GM23248 (cell line): ENCODE measurements at regions not wholly inside any gene's neighbourhood (a gene's known extent, or its start where the extent isn't known, plus 50 kb on each side); places are given as distances from the start of the nearest gene placed in this dataset.
A peak's percentile ranks its signal among the peaks of the same experiment; 100 is the strongest.
"Not testable (repeated sequence)": the region's sequence is repeated elsewhere in the genome, so short reads cannot be mapped to it uniquely, and the experiment has no call there.

Experiments
- DNase-seq: peaks from one replicate; pipeline ENCODE4 v3.0.0-alpha.2; 2015
- H2AFZ ChIP-seq: fragments of 200-600 bp; sonication (generic); 2 replicates; pipeline ENCODE4 v1.6.1; 2016; ENCODE audit warnings: antibody characterized with exemption
- H3F3A ChIP-seq: fragments of 200-600 bp; sonication (generic); 2 replicates; pipeline ENCODE4 v1.6.1; 2016; ENCODE audit warnings: mild to moderate bottlenecking, antibody characterized with exemption, mixed run types; ENCODE audit not compliant: insufficient read depth
- H3K27ac ChIP-seq: fragments of 200-600 bp; sonication (generic); 2 replicates; pipeline ENCODE4 v1.5.1; 2016; ENCODE audit warnings: mild to moderate bottlenecking
- H3K27me3 ChIP-seq: fragments of 200-600 bp; sonication (generic); replicated peaks from 2 replicates; pipeline ENCODE4 v1.6.1; 2016; ENCODE audit warnings: mild to moderate bottlenecking; ENCODE audit not compliant: insufficient read depth
- H3K36me3 ChIP-seq: fragments of 200-600 bp; sonication (generic); 2 replicates; pipeline ENCODE4 v1.6.1; 2016; ENCODE audit warnings: low read depth, mild to moderate bottlenecking
- H3K4me1 ChIP-seq: fragments of 200-600 bp; sonication (generic); 2 replicates; pipeline ENCODE4 v1.6.1; 2016; ENCODE audit warnings: mild to moderate bottlenecking; ENCODE audit not compliant: insufficient read depth
- H3K4me2 ChIP-seq: fragments of 200-600 bp; sonication (generic); one replicate; pipeline ENCODE4 v1.6.1; 2016; ENCODE audit warnings: mild to moderate bottlenecking; ENCODE audit not compliant: unreplicated experiment
- H3K4me3 ChIP-seq: fragments of 200-600 bp; sonication (generic); 2 replicates; pipeline ENCODE4 v1.5.1; 2016; ENCODE audit warnings: mild to moderate bottlenecking
- H3K79me2 ChIP-seq: fragments of 200-600 bp; sonication (generic); 2 replicates; pipeline ENCODE4 v1.6.1; 2016; ENCODE audit warnings: mild to moderate bottlenecking; ENCODE audit not compliant: insufficient read depth
- H3K9ac ChIP-seq: fragments of 200-600 bp; sonication (generic); 2 replicates; pipeline ENCODE4 v1.6.1; 2016; ENCODE audit warnings: mild to moderate bottlenecking
- H3K9me2 ChIP-seq: fragments of 200-600 bp; sonication (generic); 2 replicates; pipeline ENCODE4 v1.6.1; 2016; ENCODE audit warnings: mixed run types, mild to moderate bottlenecking, moderate library complexity; ENCODE audit not compliant: insufficient read depth
- H3K9me3 ChIP-seq: fragments of 200-600 bp; sonication (generic); one replicate; pipeline ENCODE4 v1.6.1; 2017; ENCODE audit warnings: low read depth
- H4K20me1 ChIP-seq: fragments of 200-600 bp; sonication (generic); 2 replicates; pipeline ENCODE4 v1.6.0; 2016; ENCODE audit not compliant: insufficient read depth
- EZH2 ChIP-seq: fragments of 200-600 bp; sonication (generic); IDR thresholded peaks from 2 replicates; pipeline ENCODE4 v1.6.1; 2018; ENCODE audit warnings: antibody characterized with exemption, mild to moderate bottlenecking; ENCODE audit not compliant: insufficient read depth, poor library complexity, severe bottlenecking
- EZH2phosphoT487 ChIP-seq: fragments of 200-600 bp; sonication (generic); IDR thresholded peaks from 2 replicates; pipeline ENCODE4 v1.6.1; 2018; ENCODE audit warnings: antibody characterized with exemption, moderate library complexity, mild to moderate bottlenecking, low read depth; ENCODE audit not compliant: insufficient read depth
- WGBS, 2 experiments: methylation state at CpG; one replicate each; pipeline ENCODE4 v1.1.6; 2015 to 2017; ENCODE audit warnings: low lambda C conversion rate in 2 of 2, low coverage in 1 of 2; ENCODE audit errors: missing lambda C conversion rate in 2 of 2; 5-methylcytosine and 5-hydroxymethylcytosine counted together
- in situ Hi-C: fragments of 300-500 bp; cut with MboI; formaldehyde crosslinking; loops from 2 replicates; pipeline ENCODE4 v1.15.0; 2020

DNA sequence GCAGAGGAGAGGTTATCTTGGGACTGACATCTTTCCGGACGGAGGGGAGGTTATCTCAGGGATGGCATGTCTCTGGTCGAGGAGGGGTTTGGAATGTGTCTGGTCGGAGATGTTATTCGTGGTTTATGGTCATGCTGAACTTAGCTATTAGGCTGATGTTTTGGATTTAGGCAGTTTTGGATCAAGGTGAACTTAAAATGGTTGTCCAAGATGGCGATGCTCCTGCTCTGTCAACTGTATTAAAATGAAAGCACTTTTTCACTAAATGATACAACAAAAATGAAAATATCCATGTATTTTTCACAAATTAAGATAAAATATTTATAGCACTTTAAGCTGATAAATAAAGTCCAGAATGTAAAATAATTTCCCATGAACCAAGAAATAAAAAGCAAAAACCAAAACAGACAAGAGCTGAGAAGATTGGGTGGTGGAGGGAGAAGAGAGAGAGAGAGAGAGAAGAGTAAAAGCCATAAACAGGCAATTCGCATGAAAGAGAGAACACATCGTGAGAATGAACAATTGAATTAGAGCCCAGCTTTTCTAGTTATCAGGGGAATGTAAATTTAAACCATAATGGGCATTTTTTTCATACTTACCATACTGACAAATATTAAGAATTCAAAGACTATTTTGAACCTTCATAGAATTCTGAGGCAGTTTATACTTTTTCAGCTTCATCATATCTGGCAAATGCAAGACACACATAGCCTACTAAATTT, 2236.0 kb upstream of the AGA start:
- H3K27ac ChIP-seq = no peak overlapping the region
- in situ Hi-C loops = no loop called here
- no peaks in the 10 kb centered on the region for H3K27me3 ChIP-seq
- DNase-seq = no peak
- no peak overlapping the region for H2AFZ ChIP-seq
- H3K4me1 ChIP-seq = no peaks in the 10 kb centered on the region
- no peaks in the 10 kb centered on the region for H3K9me2 ChIP-seq
- no peaks in the 10 kb centered on the region for H4K20me1 ChIP-seq
- no peak overlapping the region for H3K4me2 ChIP-seq
- 23 to 31% methylated on average over 8 of the region's 8 CpGs for WGBS, 2 experiments
- no peaks in the 10 kb centered on the region for H3K79me2 ChIP-seq
- no peaks in the 10 kb centered on the region for H3F3A ChIP-seq
- TF ChIP-seq EZH2 (no peak), EZH2phosphoT487 (no peak)
- no peak overlapping the region for H3K9ac ChIP-seq
- H3K9me3 ChIP-seq = peaks cover 4% of the 10 kb centered on the region
- no peaks in the 10 kb centered on the region for H3K36me3 ChIP-seq
- no peak overlapping the region for H3K4me3 ChIP-seq

DNA sequence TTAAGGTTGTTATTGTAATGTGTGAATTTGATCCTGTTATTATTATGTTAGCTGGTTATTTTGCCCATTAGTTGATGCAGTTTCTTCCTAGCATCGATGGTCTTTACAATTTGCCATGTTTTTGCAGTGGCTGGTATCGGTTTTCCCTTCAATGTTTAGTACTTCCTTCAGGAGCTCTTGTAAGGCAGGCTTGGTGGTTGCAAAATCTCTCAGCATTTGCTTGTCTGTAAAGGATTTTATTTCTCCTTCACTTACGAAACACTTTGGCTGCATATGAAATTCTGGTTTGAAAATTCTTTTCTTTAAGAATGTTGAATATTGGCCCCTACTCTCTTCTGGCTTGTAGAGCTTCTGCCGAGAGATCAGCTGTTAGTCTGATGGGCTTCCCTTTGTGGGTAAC, 2241.4 kb upstream of the AGA start:
- in situ Hi-C loops = not testable (repeated sequence)
- WGBS, 2 experiments = 3 to 4% methylated on average over 4 of the region's 4 CpGs

DNA sequence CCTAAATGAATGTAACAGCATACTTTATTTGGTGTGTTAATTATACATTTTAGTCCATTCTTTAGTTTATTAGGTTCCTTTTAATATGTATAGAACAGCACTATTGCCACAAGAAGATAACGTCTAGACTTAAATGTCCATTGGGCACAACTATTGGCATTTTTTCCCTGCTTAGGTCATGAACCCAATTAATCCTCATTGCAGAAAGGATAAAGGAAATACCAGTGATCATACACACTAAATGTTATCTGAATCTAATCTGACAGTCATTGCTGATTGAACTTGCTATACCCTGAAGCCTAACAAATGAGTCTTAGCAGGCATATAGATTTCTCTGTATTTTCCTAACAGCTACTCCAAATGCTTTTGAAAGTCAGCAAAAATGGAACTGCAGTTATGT, 2250.0 kb upstream of the AGA start:
- no peak overlapping the region for H3K4me2 ChIP-seq
- WGBS, 2 experiments = 9 to 25% methylated on average over 1 of the region's 1 CpG
- no peak overlapping the region for H3K9ac ChIP-seq
- H3K79me2 ChIP-seq = no peaks in the 10 kb centered on the region
- no peaks in the 10 kb centered on the region for H4K20me1 ChIP-seq
- no peak for DNase-seq
- H3K4me1 ChIP-seq = no peaks in the 10 kb centered on the region
- H3F3A ChIP-seq = no peaks in the 10 kb centered on the region
- peaks cover 5% of the 10 kb centered on the region for H3K9me3 ChIP-seq
- no peaks in the 10 kb centered on the region for H3K9me2 ChIP-seq
- H3K27me3 ChIP-seq = no peaks in the 10 kb centered on the region
- no peak for TF ChIP-seq EZH2
- TF ChIP-seq EZH2phosphoT487 = no peak
- H3K4me3 ChIP-seq = no peak overlapping the region
- no peak overlapping the region for H3K27ac ChIP-seq
- in situ Hi-C loops = no loop called here
- H2AFZ ChIP-seq = no peak overlapping the region
- no peaks in the 10 kb centered on the region for H3K36me3 ChIP-seq

More for the DNA sequence above, 2241.4 kb upstream of the AGA start:
- not testable (repeated sequence) for H3K27me3 ChIP-seq, H3F3A ChIP-seq, H3K9me2 ChIP-seq, H4K20me1 ChIP-seq, H3K4me2 ChIP-seq, H3K27ac ChIP-seq, H3K9ac ChIP-seq, H3K36me3 ChIP-seq, H2AFZ ChIP-seq, H3K9me3 ChIP-seq, H3K4me1 ChIP-seq, DNase-seq, H3K4me3 ChIP-seq, H3K79me2 ChIP-seq

- H3K27me3 ChIP-seq = no peaks in the 10 kb centered on the region
- no peak overlapping the region for H3K9ac ChIP-seq
- no peaks in the 10 kb centered on the region for H4K20me1 ChIP-seq
- no peaks in the 10 kb centered on the region for H3K4me1 ChIP-seq
- H3K9me2 ChIP-seq = no peaks in the 10 kb centered on the region
- no peaks in the 10 kb centered on the region for H3K36me3 ChIP-seq
- peaks cover 5% of the 10 kb centered on the region for H3K9me3 ChIP-seq
- H3K4me3 ChIP-seq = no peak overlapping the region
- H2AFZ ChIP-seq = no peak overlapping the region
- peak; percentile 18 for DNase-seq
- H3K4me2 ChIP-seq = no peak overlapping the region
- TF ChIP-seq EZH2phosphoT487 = no peak
- no peak for TF ChIP-seq EZH2
- H3K79me2 ChIP-seq = no peaks in the 10 kb centered on the region
- 25 to 42% methylated on average over 5 of the region's 5 CpGs for WGBS, 2 experiments
- no peak overlapping the region for H3K27ac ChIP-seq
- in situ Hi-C loops = no loop called here
- no peaks in the 10 kb centered on the region for H3F3A ChIP-seq
Observed at GRCh38 chr4:179695175-179695574, 2252.9 kb upstream of the AGA start.

- in situ Hi-C loops = no loop called here
- 39 to 50% methylated on average over 5 of the region's 5 CpGs for WGBS, 2 experiments
Observed at GRCh38 chr4:179698321-179698720, 2256.1 kb upstream of the AGA start.

More at GRCh38 chr4:179698321-179698720, 2256.1 kb upstream of the AGA start:
- Histone ChIP-seq H3K9ac (no peak overlapping the region), H3K9me3 (peaks cover 5% of the 10 kb centered on the region), H2AFZ (no peak overlapping the region), H3K27me3 (no peaks in the 10 kb centered on the region), H3K27ac (no peak overlapping the region), H3K36me3 (no peaks in the 10 kb centered on the region), H3F3A (no peaks in the 10 kb centered on the region), H3K79me2 (no peaks in the 10 kb centered on the region), H3K4me1 (no peaks in the 10 kb centered on the region), H3K9me2 (no peaks in the 10 kb centered on the region), H4K20me1 (no peaks in the 10 kb centered on the region), H3K4me3 (no peak overlapping the region), H3K4me2 (no peak overlapping the region)
- no peak for DNase-seq
- no peak for TF ChIP-seq EZH2phosphoT487
- no peak for TF ChIP-seq EZH2
